ENCODE measurements at regions not wholly inside any gene's neighbourhood (a gene's known extent, or its start where the extent isn't known, plus 50 kb on each side); places are given as distances from the start of the nearest gene placed in this dataset. TPM values are rescaled to one million over a fixed set of nuclear protein-coding genes. Genes with fewer than 3 reads are reported as not detected.

- no peaks in the 10 kb centered on the region for H3K36me3 ChIP-seq (ENCODE audit: control insufficient read depth, insufficient read depth, low read length)
- WGBS, 2 experiments (ENCODE audit: insufficient coverage in 1 of 2, insufficient read length in 1 of 2) = 27 to 58% methylated on average over 4 of the region's 4 CpGs
Observed at GRCh38 chr16:77133706-77134105, 57.3 kb upstream of the MON1B start.

GRCh38 chr16:77137045-77137444 is 53.9 kb upstream of the MON1B start:
- no peak for DNase-seq
- H3K9me3 ChIP-seq (ENCODE audit: control insufficient read depth, low read length) = no peaks in the 10 kb centered on the region
- H3K9ac ChIP-seq (ENCODE audit: extremely low read depth, low read length, poor library complexity, severe bottlenecking) = no peak overlapping the region
- no peaks in the 10 kb centered on the region for H3K36me3 Mint-ChIP-seq (ENCODE audit: low read depth)
- no peaks in the 10 kb centered on the region for H3K36me3 ChIP-seq (ENCODE audit: control insufficient read depth, insufficient read depth, low read length)
- H3K4me3 ChIP-seq (ENCODE audit: low read length) = no peak overlapping the region
- no peaks in the 10 kb centered on the region for H3K27me3 ChIP-seq (ENCODE audit: control insufficient read depth, insufficient read depth, low read length, poor library complexity, severe bottlenecking)
- peaks cover 21% of the 10 kb centered on the region for H3K4me1 Mint-ChIP-seq
- 81% methylated on average over 3 of the region's 3 CpGs; no CpG with 5 or more reads in 1 of the 2 experiments for WGBS, 2 experiments (ENCODE audit: insufficient coverage in 1 of 2, insufficient read length in 1 of 2)
- no peak overlapping the region for H3K4me3 Mint-ChIP-seq
- H3K4me1 ChIP-seq (ENCODE audit: control insufficient read depth, insufficient read depth, low read length) = no peaks in the 10 kb centered on the region
- peaks cover 3% of the 10 kb centered on the region for H3K9me3 Mint-ChIP-seq
- H3K27me3 Mint-ChIP-seq (ENCODE audit: insufficient read depth) = peaks cover 17% of the 10 kb centered on the region
- TF ChIP-seq CTCF (conservative IDR thresholded peaks at IDR 0.05) = no peak
- H3K27ac Mint-ChIP-seq = no peak overlapping the region
- no peak overlapping the region for H3K27ac ChIP-seq (ENCODE audit: low read depth, low read length)

More at GRCh38 chr16:77133706-77134105, 57.3 kb upstream of the MON1B start:
- no peak overlapping the region for H3K4me3 ChIP-seq (ENCODE audit: low read length)
- Mint-ChIP-seq H3K4me3 (peak overlapping the region; percentile 8), H3K27ac (peak overlapping the region; percentile 49), H3K9me3 (peaks cover 5% of the 10 kb centered on the region), H3K4me1 (peaks cover 45% of the 10 kb centered on the region), H3K36me3 (ENCODE audit: low read depth) (no peaks in the 10 kb centered on the region), H3K27me3 (ENCODE audit: insufficient read depth) (peaks cover 17% of the 10 kb centered on the region)
- TF ChIP-seq CTCF (conservative IDR thresholded peaks at IDR 0.05) = no peak
- DNase-seq = peak; percentile 74
- H3K27ac ChIP-seq (ENCODE audit: low read depth, low read length) = no peak overlapping the region
- no peaks in the 10 kb centered on the region for H3K27me3 ChIP-seq (ENCODE audit: control insufficient read depth, insufficient read depth, low read length, poor library complexity, severe bottlenecking)
- H3K9ac ChIP-seq (ENCODE audit: extremely low read depth, low read length, poor library complexity, severe bottlenecking) = peak overlapping the region; percentile 16
- peaks cover 11% of the 10 kb centered on the region for H3K4me1 ChIP-seq (ENCODE audit: control insufficient read depth, insufficient read depth, low read length)
- peaks cover under 1% of the 10 kb centered on the region for H3K9me3 ChIP-seq (ENCODE audit: control insufficient read depth, low read length)

Small RNA genes lying in the stretch of these regions (microRNA-seq; reads per million reads assigned to microRNA genes)
- gene MIR4719 (ENCODE audit: borderline microRNAs expressed) = not detected
